ENCODE measurements at regions not wholly inside any gene's neighbourhood (a gene's known extent, or its start where the extent isn't known, plus 50 kb on each side); places are given as distances from the start of the nearest gene placed in this dataset.

DNA sequence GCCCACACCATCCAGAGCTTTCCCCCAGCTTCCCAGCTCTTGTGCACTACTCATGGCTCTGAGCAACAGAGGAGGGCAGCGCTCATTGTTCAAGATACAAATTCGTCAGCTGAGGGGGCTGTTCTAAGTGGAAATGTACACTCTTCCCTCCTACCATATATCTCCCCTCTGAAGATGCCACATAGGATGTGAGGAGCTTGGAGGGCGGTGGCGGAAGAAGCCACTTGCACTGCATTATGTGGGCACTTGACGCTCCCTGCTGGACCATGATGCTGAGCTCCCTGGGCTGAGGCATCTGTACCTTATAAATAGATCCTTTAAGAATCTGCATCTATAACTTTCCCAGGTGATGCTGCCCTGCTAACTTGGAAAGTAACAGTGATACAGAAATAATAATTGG is 477.6 kb upstream of the DEPDC1 start:
- TF ChIP-seq POLR2A (IDR thresholded peaks at IDR 0.05): no peak
- no peak for TF ChIP-seq CTCF (IDR thresholded peaks at IDR 0.05)
